ENCODE measurements at regions not wholly inside any gene's neighbourhood (a gene's known extent, or its start where the extent isn't known, plus 50 kb on each side); places are given as distances from the start of the nearest gene placed in this dataset.
"Not testable (repeated sequence)": the region's sequence is repeated elsewhere in the genome, so short reads cannot be mapped to it uniquely, and the experiment has no call there.

DNA sequence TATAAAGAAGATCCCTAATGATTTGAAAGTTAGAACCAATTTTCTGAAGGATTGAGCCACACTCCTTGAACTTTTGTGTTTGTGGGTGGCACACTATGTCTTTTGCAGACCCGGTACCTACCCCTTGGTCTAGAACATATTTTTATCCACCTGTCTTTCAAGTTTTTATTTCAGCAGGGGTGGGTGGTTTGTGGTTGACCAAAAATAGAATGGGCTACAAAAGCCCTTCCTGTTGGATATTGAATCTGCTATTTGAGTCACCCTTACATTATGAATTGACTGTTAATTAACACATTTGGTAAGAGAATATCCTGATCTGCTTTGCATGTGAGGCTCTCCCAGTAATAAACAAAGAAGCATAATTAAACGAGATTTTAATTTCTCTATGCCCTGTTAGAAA lies 401.2 kb downstream of the POTEH start:
- H3K4me1 Mint-ChIP-seq (ENCODE audit: low read depth); H3K27ac Mint-ChIP-seq; H3K27me3 Mint-ChIP-seq (ENCODE audit: insufficient read depth); DNase-seq; H3K36me3 Mint-ChIP-seq (ENCODE audit: low read depth); H3K4me3 Mint-ChIP-seq: not testable (repeated sequence)
- peaks cover 27% of the 10 kb centered on the region for H3K9me3 Mint-ChIP-seq

GRCh38 chr22:16105121-16105520 lies 415.3 kb downstream of the POTEH start:
- peaks cover 31% of the 10 kb centered on the region for H3K9me3 Mint-ChIP-seq
- DNase-seq; H3K27me3 Mint-ChIP-seq (ENCODE audit: insufficient read depth); H3K4me1 Mint-ChIP-seq (ENCODE audit: low read depth); H3K27ac Mint-ChIP-seq; H3K4me3 Mint-ChIP-seq; H3K36me3 Mint-ChIP-seq (ENCODE audit: low read depth): not testable (repeated sequence)

- not testable (repeated sequence) for H3K27ac Mint-ChIP-seq; H3K27me3 Mint-ChIP-seq (ENCODE audit: insufficient read depth); H3K4me1 Mint-ChIP-seq (ENCODE audit: low read depth); H3K36me3 Mint-ChIP-seq (ENCODE audit: low read depth); H3K4me3 Mint-ChIP-seq; DNase-seq
- H3K9me3 Mint-ChIP-seq, result peaks cover 26% of the 10 kb centered on the region
These were observed 441.6 kb downstream of the POTEH start for GRCh38 chr22:16131456-16131855.

DNA sequence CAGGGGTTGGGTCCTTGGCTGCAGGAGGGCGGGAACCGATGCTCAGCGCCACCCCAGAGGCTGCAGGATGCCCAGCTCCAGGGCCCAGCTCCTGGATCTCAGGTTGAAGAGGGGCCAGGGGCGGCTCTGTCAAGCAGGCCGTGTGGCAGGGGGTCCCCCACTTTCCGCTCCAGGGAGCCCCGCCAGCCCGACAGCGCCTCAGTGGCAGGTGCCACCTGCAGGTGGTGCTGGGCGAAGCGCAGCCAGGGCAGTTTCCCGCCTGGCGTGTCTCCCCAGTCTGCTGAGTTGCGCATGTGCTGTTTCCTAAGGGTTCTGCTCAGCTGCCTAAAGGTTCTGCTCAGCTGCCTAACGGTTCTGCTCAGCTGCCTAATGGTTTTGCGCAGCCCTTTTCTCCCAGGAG lies 442.1 kb downstream of the POTEH start:
- TF ChIP-seq, protein P1, sequence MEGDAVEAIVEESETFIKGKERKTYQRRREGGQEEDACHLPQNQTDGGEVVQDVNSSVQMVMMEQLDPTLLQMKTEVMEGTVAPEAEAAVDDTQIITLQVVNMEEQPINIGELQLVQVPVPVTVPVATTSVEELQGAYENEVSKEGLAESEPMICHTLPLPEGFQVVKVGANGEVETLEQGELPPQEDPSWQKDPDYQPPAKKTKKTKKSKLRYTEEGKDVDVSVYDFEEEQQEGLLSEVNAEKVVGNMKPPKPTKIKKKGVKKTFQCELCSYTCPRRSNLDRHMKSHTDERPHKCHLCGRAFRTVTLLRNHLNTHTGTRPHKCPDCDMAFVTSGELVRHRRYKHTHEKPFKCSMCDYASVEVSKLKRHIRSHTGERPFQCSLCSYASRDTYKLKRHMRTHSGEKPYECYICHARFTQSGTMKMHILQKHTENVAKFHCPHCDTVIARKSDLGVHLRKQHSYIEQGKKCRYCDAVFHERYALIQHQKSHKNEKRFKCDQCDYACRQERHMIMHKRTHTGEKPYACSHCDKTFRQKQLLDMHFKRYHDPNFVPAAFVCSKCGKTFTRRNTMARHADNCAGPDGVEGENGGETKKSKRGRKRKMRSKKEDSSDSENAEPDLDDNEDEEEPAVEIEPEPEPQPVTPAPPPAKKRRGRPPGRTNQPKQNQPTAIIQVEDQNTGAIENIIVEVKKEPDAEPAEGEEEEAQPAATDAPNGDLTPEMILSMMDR (IDR thresholded peaks at IDR 0.05), result no peak
- Mint-ChIP-seq H3K4me3 (no peak overlapping the region), H3K9me3 (peaks cover 26% of the 10 kb centered on the region), H3K4me1 (ENCODE audit: low read depth) (no peaks in the 10 kb centered on the region), H3K27me3 (ENCODE audit: insufficient read depth) (no peaks in the 10 kb centered on the region), H3K36me3 (ENCODE audit: low read depth) (no peaks in the 10 kb centered on the region), H3K27ac (no peak overlapping the region)
- no peak for DNase-seq

DNA sequence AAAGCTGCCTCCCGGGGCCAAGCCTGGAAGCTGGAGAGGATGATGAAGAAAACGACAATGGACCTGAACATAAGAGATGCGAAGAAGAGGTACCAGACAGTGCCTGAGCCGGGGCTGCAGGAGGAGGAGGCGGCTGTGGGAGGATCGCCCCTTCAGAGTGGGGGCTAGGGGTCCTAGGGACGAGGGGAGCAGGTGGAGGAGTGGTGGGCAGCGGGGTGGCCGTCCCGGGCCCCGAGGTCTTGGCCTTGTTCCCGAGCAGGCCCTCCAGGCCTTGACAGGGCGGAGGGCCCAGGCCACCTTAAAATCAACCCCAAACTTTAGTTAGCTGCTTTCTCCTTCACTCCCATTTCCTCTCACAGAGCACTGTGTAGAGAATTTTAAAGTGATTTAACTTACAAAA lies 442.8 kb downstream of the POTEH start:
- not testable (repeated sequence) for DNase-seq; H3K36me3 Mint-ChIP-seq (ENCODE audit: low read depth); H3K4me1 Mint-ChIP-seq (ENCODE audit: low read depth)

DNA sequence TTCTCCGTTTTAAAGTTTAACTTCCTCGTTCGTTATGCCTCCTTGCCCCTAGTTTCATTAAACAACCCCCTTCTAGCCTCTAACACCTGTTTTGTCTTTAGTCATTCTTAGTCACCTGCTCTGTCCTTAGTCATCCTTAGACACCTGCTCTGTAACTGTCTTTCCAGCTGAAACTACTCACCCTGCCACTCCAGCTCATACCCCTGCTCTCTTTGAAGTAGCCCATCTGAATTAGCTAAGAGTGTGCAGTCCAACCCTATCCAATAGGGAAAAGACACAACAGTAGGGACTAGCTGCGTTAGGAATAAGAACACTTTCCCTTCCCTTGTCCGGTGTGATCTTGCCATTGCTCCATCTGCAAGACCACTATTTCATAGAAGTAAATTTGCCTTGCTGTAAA lies 446.5 kb downstream of the CCT8L2 start:
- H3K4me1 Mint-ChIP-seq (ENCODE audit: low read depth); H3K27ac Mint-ChIP-seq; DNase-seq; H3K36me3 Mint-ChIP-seq (ENCODE audit: low read depth); H3K4me3 Mint-ChIP-seq; H3K27me3 Mint-ChIP-seq (ENCODE audit: insufficient read depth): not testable (repeated sequence)
- peaks cover 33% of the 10 kb centered on the region for H3K9me3 Mint-ChIP-seq

More for the DNA sequence above, 442.8 kb downstream of the POTEH start:
- H3K27ac Mint-ChIP-seq; H3K27me3 Mint-ChIP-seq (ENCODE audit: insufficient read depth); H3K4me3 Mint-ChIP-seq: not testable (repeated sequence)
- peaks cover 26% of the 10 kb centered on the region for H3K9me3 Mint-ChIP-seq

DNA sequence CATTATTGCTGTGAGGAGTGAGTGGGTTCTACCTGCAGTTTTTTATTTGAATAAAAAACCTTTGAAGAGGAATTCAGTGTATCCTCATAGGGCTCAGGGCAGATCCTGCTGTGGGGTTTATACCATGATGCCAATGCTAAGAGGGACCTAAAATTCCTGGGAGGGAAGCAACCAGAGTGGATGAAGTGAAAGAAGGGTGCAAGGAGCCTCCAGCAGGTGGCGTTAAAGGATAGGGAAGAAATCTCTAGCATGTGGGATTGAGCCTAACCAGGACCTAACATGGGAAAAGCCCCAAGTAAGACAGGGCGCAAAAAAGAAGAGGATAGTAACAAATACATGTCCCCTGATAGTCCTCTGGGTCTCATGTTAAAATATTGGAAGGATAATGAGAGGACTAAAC lies 445.7 kb downstream of the CCT8L2 start:
- H3K9me3 Mint-ChIP-seq, result peaks cover 34% of the 10 kb centered on the region

GRCh38 chr22:16177287-16177686 lies 415.3 kb downstream of the CCT8L2 start:
- not testable (repeated sequence) for H3K36me3 Mint-ChIP-seq (ENCODE audit: low read depth); H3K4me1 Mint-ChIP-seq (ENCODE audit: low read depth); H3K27ac Mint-ChIP-seq; DNase-seq; H3K4me3 Mint-ChIP-seq; H3K27me3 Mint-ChIP-seq (ENCODE audit: insufficient read depth)
- H3K9me3 Mint-ChIP-seq, result peaks cover 35% of the 10 kb centered on the region

More for the DNA sequence above, 445.7 kb downstream of the CCT8L2 start:
- H3K4me1 Mint-ChIP-seq (ENCODE audit: low read depth); H3K27me3 Mint-ChIP-seq (ENCODE audit: insufficient read depth); H3K36me3 Mint-ChIP-seq (ENCODE audit: low read depth); H3K27ac Mint-ChIP-seq; DNase-seq; H3K4me3 Mint-ChIP-seq: not testable (repeated sequence)
- TF ChIP-seq, protein P1 (IDR thresholded peaks at IDR 0.05), result peak; percentile 54; the same call in 1 of the 2 replicates

DNA sequence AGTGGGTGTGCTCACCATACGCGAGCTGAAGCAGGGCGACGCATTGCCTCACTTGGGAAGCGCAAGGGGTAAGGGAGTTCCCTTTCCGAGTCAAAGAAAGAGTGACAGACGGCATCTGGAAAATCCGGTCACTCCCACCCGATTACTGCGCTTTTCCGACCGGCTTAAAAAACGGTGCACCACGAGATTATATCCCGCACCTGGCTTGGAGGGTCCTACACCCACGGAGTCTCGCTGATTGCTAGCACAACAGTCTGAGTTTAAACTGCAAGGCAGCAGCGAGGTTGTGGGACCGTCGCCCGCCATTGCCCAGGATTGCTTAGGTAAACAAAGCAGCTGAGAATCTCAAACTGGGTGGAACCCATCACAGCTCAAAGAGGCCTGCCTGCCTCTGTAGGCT lies 408.7 kb downstream of the CCT8L2 start:
- H3K27me3 Mint-ChIP-seq (ENCODE audit: insufficient read depth); DNase-seq; H3K4me3 Mint-ChIP-seq; H3K36me3 Mint-ChIP-seq (ENCODE audit: low read depth); H3K4me1 Mint-ChIP-seq (ENCODE audit: low read depth); H3K27ac Mint-ChIP-seq: not testable (repeated sequence)
- peaks cover 28% of the 10 kb centered on the region for H3K9me3 Mint-ChIP-seq
